ENCODE measurements at regions not wholly inside any gene's neighbourhood (a gene's known extent, or its start where the extent isn't known, plus 50 kb on each side); places are given as distances from the start of the nearest gene placed in this dataset.
"Not testable (repeated sequence)": the region's sequence is repeated elsewhere in the genome, so short reads cannot be mapped to it uniquely, and the experiment has no call there.

DNA sequence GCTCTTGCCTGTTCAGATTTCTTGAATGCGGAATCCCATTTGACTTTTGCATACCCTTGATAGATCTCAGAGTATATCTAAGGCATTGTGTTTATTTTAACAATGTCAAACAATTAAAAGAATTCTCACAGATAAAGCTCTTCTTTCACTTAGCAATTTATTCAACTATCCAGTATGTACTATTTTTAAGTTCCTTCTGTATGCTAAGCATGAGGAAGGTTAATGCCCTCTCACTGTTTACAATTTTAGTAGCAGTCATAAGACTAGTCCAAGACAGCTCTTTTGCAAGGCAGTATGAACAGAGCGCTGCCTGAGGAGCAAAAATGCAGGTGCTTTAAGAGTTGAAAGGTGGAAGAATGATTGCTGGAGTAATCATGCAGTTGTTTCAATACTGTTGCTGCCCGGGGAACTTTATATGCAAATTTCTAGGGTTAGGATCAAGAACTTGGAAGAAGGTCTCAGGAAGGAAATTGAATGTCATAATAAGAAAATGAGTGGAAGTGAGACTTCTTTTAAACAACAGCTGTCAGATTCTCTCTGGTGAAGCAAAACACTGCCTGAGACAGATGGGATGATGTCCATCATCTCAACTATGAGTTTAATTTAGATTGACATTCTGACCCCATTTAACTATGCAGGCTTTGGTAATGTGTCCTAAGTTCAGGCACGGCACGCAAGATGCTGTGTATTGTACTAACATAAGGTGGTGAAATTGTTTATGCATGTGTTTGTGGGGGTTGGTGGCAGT is 1303.5 kb upstream of the CITED2 start:
- no peaks in the 10 kb centered on the region for H3K36me3 Mint-ChIP-seq
- DNase-seq (ENCODE audit: low spot score in 2 of 2) (no peak), ATAC-seq (no peak)
- H3K27ac Mint-ChIP-seq = no peak overlapping the region
- no peaks in the 10 kb centered on the region for H3K9me3 Mint-ChIP-seq

DNA sequence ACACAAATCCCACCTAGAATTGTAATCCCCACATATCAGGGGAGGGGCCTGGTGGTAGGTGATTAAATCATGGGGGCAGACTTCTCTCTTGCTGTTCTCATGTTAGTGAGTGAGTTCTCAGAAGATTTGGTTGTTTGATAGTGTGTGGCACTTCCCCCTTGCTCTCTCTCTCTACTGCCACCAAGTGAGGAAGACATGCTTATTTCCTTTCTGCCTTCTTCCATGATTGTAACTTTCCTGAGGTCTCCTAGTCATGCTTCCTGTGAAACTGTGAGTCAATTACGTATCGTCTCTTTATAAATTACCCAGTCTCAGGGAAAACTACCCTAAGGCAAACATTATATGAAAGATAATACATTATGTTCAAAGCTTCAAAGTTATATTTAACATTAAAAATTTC is 1297.5 kb upstream of the CITED2 start:
- Mint-ChIP-seq H3K36me3 (no peaks in the 10 kb centered on the region), H3K9me3 (no peaks in the 10 kb centered on the region), H3K27ac (no peak overlapping the region)
- peak in 1 of 2 donors; percentile 43 for ATAC-seq
- no peak for DNase-seq (ENCODE audit: low spot score in 2 of 2)

DNA sequence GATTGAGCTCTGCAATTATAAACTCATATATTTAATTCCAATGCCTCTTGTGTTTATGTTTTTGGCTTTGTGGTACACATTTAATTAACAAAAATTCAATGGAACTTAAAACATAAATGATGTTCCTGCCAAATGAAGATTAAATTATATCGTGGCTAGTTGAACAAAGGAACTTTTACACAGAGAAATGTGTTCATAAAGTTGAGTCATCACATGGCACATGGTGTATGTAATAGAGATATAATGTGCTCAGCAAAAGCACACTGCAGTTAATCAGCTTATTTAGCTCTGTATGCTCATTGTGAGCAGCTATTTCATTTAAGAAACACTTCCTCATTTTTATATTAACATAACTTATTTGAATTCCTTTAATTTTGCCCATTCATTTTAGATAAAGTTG is 1295.6 kb upstream of the CITED2 start:
- no peaks in the 10 kb centered on the region for H3K9me3 Mint-ChIP-seq
- H3K27ac Mint-ChIP-seq = no peak overlapping the region
- no peak for DNase-seq (ENCODE audit: low spot score in 2 of 2)
- no peaks in the 10 kb centered on the region for H3K36me3 Mint-ChIP-seq
- ATAC-seq = no peak

DNA sequence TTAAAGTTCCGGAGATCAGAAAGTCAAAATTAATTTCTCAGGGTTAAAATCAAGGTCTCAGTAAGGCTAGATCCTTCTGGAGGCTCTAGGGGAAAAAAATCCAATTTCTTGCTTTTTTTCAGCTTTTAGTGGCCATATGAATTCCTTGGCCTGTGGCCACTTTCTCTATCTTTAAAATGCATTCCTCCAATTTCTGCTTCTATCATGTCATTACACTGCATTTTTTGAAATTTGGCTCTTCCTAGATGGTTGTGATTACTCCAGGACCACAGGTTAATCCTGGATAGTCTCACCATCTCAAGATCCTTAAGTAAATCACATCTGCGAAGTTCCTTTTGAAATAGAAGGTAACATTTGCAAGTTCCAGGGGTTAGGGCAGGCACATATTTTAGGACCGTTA is 1294.9 kb upstream of the CITED2 start:
- Mint-ChIP-seq H3K36me3 (no peaks in the 10 kb centered on the region), H3K27ac (no peak overlapping the region), H3K9me3 (no peaks in the 10 kb centered on the region)
- DNase-seq (ENCODE audit: low spot score in 2 of 2) (no peak), ATAC-seq (no peak)

DNA sequence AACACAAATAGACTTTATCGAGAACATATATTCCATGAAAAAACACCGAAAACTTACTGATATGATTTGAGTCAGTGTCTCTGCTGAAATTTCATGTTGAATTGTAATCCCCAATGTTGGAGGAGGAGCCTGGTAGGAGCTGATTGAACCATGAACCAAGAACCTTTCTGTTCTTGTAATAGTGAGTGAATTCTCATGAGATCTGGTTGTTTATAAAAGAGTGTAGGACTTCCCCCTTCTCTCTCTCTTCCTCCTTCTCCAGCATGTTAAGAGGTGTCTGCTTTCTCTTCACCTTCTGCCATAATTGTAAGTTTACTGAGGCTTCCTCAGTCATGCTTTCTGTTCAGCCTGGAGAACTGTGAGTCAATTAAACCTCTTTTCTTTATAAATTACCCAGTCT is 1289.3 kb upstream of the CITED2 start:
- DNase-seq (ENCODE audit: low spot score in 2 of 2) (no peak), ATAC-seq (no peak)
- Mint-ChIP-seq H3K9me3 (no peaks in the 10 kb centered on the region), H3K27ac (no peak overlapping the region), H3K36me3 (no peaks in the 10 kb centered on the region)

DNA sequence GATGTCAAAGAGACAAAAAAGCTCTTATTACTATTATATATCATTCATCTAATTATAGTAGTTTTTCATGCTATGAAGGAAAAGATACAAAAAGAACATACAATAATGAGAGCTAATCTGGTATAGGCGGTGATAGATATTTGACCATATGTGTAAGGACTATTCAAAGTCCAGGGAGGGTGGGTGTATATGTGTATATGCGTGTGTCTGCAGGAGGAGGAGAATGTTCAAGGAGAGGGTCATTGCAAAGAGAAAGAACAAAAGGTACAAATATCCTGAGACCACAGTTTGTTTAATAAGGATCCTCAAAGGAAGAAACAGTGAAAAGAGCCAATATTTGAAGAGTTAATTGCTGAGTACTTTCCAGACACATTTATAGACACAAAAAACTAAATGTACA is 1288.6 kb upstream of the CITED2 start:
- DNase-seq (ENCODE audit: low spot score in 2 of 2) (no peak), ATAC-seq (no peak)
- H3K27ac Mint-ChIP-seq = no peak overlapping the region
- no peaks in the 10 kb centered on the region for H3K36me3 Mint-ChIP-seq
- no peaks in the 10 kb centered on the region for H3K9me3 Mint-ChIP-seq

DNA sequence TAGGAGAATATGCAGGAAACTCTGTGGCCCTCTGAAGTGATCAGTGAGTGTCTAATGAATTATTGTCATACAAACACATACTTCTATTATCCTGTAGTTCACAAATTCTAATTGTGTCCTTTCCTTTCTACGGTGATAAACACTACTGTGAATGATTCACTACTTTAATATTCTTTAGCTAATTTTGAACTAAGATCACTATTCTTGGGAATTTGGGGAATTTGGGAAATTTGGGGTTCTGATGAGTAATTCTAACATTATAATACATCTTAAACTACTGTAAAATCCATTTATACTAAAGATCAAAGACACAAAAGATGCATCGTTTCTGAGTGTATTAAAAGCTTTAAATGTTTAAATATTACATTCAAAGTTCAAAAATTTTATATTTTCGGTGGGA is 1287.2 kb upstream of the CITED2 start:
- Mint-ChIP-seq H3K36me3 (no peaks in the 10 kb centered on the region), H3K27ac (no peak overlapping the region), H3K9me3 (no peaks in the 10 kb centered on the region)
- ATAC-seq (no peak), DNase-seq (ENCODE audit: low spot score in 2 of 2) (no peak)

DNA sequence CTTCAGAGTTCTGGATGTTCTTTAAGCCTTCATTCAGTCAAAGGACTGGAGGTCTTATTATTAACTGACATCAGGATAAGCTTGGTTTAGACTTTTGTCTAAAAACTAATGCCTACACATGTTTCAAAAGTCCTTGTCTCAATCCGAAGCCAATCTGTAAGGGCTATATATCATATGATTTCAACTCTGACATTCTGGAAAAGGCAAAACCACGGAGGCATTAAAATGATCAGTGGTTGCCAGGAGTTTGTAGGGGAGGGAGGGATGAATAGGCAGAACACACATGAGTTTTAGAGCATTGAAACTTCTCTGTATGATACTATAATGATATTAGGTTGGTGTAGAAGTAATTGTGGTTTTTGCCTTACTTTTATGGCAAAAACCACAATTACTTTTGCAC is 1285.8 kb upstream of the CITED2 start:
- DNase-seq (ENCODE audit: low spot score in 2 of 2) = no peak
- H3K9me3 Mint-ChIP-seq = no peaks in the 10 kb centered on the region

DNA sequence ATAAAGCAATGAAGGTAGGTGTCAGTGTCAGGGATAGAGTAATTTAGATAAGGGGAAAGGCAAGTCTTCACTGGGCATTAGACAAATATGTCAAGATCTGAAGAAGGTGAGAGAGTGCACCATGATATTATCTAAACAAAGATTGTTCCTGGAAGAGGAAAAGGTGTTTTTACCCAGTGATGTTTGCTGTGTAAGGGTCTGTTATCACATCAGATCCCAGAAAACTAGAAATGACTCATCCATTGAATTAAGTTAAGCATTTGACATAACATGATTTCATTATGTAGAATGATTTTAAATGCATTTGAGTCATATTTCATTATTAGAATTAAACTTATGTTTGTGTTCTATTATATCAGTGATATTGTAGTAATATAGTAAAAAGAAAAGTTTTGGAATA is 1279.5 kb upstream of the CITED2 start:
- DNase-seq (ENCODE audit: low spot score in 2 of 2) = no peak
- Mint-ChIP-seq H3K36me3 (no peaks in the 10 kb centered on the region), H3K27ac (no peak overlapping the region), H3K9me3 (no peaks in the 10 kb centered on the region)
- no peak for ATAC-seq

More for the DNA sequence above, 1285.8 kb upstream of the CITED2 start:
- Mint-ChIP-seq H3K36me3 (no peaks in the 10 kb centered on the region), H3K27ac (no peak overlapping the region)
- ATAC-seq = no peak

DNA sequence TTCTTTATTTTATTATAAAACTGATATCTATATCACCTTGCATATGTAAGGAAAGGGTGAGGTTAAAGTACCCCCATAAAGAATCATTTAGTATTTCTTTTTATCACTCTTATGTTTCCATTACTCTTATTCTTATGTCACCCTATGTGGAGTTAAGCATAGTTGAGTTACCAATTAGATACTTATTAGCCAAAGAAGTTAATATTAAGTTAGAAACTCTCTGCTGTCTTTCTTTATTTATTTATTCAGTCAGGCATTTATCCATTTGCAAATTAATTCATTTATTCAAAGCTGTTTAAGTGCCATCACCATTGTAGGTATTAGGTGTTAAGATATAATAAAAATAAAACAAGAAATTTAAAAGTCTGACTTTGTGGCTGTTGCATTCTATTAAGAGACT is 1279.1 kb upstream of the CITED2 start:
- H3K27ac Mint-ChIP-seq = no peak overlapping the region
- H3K9me3 Mint-ChIP-seq = no peaks in the 10 kb centered on the region
- DNase-seq (ENCODE audit: low spot score in 2 of 2) (no peak), ATAC-seq (no peak)
- H3K36me3 Mint-ChIP-seq = no peaks in the 10 kb centered on the region

DNA sequence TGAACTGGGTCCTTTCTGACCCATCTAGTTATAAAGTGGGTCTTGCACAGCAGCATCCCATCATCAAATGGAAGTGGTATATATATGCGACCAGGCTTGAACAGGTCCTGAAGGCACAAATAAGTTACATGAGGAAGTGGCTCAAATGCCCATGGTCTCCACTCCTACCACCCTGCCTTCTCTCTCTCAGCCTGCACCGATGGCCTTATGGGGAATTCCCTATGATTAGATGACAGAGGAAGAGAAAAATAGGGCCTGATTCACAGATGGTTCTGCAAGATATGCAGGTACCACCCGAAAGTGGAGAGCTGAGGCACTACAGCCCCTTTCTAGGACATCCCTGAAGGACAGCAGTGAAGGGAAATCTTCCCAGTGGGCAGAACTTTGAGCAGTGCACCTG is 1275.1 kb upstream of the CITED2 start:
- H3K36me3 Mint-ChIP-seq = peaks cover 5 to 18% of the 10 kb centered on the region in 2 donors
- ATAC-seq; H3K27ac Mint-ChIP-seq; DNase-seq (ENCODE audit: low spot score in 2 of 2): not testable (repeated sequence)
- peaks cover 20 to 21% of the 10 kb centered on the region in 2 donors for H3K9me3 Mint-ChIP-seq

DNA sequence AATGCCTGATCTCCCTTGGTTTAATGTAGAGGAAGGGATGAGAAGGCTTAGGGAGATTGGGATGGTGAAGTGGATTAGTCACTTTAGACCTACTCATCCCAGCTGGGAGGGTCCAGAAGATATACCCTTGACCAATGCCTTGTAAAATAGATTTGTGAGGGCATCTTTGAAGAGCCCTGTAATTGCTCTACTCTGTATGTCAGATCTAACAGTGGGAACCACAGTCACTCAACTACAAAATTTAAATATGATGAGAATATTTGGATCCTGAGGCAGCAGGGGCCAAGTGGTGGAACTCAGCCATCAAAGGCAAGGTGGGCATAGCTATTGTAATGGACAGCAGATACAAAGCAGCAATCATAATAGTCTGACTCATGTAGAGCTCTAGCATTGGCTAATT is 1272.9 kb upstream of the CITED2 start:
- DNase-seq (ENCODE audit: low spot score in 2 of 2); ATAC-seq; H3K27ac Mint-ChIP-seq: not testable (repeated sequence)
- Mint-ChIP-seq H3K36me3 (peaks cover 5 to 18% of the 10 kb centered on the region in 2 donors), H3K9me3 (peaks cover 22 to 26% of the 10 kb centered on the region in 2 donors)

DNA sequence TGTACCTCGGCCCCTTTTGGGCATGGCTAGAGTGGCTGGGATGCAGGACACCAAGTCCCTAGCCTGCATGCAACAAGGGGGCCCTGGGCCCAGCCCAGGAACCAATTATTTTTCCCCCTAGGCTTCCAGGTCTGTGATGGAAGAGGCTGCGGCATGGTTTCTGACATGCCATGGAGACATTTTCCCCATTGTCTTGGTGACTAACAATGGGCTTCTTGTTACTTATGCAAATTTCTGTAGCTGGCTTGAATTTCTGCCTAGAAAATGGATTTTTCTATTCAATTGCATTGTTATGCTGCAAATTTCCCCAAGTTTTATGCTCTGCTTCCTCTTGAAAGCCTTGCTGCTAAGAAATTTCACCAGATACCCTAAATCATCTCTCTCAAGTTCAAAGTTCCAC is 1269.6 kb upstream of the CITED2 start:
- no peak for ATAC-seq
- Mint-ChIP-seq H3K9me3 (peaks cover 25 to 26% of the 10 kb centered on the region in 2 donors), H3K36me3 (peaks cover 5 to 18% of the 10 kb centered on the region in 2 donors), H3K27ac (no peak overlapping the region)
- DNase-seq (ENCODE audit: low spot score in 2 of 2) = no peak

DNA sequence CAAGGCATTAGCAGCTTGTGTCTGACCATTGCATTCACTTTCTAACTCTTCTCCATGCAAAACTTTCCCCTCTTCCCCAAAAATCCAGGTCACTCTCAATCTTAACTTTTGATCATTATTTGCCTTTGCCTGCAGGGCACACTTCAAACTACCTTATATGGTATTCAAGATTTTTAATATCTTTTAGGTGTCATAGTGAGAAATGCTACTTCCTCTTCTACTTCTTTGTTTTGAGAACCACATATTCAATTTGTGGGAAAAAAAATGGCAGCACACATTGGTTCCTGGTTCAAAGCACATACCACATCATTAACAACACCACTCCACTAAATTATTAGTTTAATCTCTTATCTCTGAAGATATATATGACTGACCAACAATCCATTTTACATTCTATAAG is 1267.0 kb upstream of the CITED2 start:
- ATAC-seq (no peak), DNase-seq (ENCODE audit: low spot score in 2 of 2) (no peak)
- Mint-ChIP-seq H3K36me3 (peaks cover 0 to 7% of the 10 kb centered on the region in 2 donors), H3K27ac (no peak overlapping the region), H3K9me3 (peaks cover 16 to 17% of the 10 kb centered on the region in 2 donors)

DNA sequence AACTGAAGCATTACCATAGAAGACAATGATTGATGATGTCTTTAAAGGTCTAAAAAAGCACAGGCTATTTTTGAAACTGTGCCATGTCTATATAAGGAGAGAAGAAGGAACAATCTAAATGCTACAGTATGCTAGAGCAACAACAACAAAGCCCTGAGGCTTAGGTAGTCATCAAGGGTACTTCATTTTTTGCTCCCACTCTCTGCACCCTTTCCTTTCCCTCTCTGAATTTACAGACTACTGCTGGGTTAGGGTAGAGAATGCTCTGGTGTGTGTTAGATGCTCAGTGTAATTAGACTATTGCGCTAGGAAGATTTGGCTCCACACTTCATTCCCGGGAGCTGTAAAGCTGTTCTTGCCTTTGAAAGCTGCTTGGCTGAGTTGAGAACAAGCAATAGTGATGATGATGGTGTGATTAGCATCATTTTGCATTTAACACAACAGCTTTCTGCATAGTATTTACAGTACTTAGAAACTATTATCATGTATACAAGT is 1262.5 kb upstream of the CITED2 start:
- ATAC-seq (no peak), DNase-seq (ENCODE audit: low spot score in 2 of 2) (no peak)
- peaks cover 0 to 3% of the 10 kb centered on the region in 2 donors for H3K9me3 Mint-ChIP-seq
- H3K36me3 Mint-ChIP-seq = no peaks in the 10 kb centered on the region
- H3K27ac Mint-ChIP-seq = no peak overlapping the region

DNA sequence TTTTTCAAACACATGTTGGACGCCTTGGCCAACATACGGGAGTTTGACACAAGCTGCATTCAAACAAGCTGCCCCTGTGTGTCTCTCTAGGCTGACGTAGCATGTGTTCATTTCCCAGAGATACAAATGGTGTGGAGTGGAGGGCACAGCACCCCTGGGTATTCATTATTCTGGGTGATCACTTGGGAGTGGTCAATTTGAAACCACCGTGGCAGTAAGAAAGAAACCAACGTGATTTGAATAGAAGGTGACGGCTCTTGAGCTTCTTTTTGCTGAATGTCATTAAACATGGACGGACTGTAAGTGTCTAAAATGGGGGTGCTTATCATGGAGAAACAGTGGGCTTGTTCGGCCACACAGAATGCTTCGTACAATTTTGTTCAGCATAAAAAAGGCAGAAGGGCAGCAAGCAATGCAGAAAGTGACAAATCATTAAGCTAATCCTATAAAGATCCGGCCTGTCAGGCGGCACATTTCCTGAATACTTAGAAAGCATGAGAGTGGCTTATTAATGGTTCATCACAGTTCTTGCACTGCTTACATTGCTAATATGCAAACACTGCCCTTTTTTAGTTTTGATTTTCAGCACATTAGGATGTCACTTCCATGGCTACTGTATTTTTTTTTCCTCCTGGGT is 1261.9 kb upstream of the CITED2 start:
- H3K27ac Mint-ChIP-seq = no peak overlapping the region
- peaks cover 0 to 1% of the 10 kb centered on the region in 2 donors for H3K9me3 Mint-ChIP-seq
- no peaks in the 10 kb centered on the region for H3K36me3 Mint-ChIP-seq
- DNase-seq (ENCODE audit: low spot score in 2 of 2) = no peak
- no peak for ATAC-seq

DNA sequence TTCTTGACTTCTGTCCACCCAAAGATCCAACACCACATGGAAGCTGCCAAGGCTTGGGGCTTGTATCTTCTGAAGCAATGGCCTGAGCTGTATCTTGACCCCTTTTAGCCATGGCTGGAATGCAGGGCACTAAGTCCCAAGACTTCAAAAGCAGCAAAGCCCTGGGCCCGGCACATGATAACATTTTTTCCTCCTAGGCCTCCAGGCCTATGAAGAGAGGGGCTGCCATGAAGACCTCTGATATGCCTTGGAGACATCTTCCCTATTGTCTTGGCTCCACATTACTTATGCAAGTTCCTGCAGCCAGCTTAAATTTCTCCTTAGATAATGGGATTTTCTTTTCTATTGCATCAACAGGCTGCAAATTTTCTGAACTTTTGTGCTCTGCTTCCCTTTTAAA is 1252.6 kb upstream of the CITED2 start:
- no peak for DNase-seq (ENCODE audit: low spot score in 2 of 2)
- ATAC-seq = no peak
- no peak overlapping the region for H3K27ac Mint-ChIP-seq
- peaks cover 13 to 18% of the 10 kb centered on the region in 2 donors for H3K9me3 Mint-ChIP-seq
- H3K36me3 Mint-ChIP-seq = peaks cover 9% of the 10 kb centered on the region in 2 donors

DNA sequence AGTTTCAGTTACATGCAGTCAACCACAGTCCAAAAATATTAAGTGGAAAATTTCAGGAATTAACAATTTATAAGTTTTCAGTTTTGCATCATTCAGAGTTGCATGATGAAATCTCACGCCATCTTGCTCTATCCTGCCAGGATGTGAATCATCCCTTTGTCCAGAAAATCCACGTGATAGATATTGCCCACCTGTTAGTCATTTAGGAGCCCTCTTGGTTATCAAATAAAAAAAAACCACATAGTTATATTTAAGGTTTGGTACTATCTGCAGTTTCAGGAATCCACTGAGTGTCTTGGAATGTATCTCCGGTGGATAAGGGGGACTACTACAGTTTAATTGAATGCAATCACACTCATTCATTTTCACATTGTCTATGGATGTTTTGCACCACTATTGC is 1249.0 kb upstream of the CITED2 start:
- Mint-ChIP-seq H3K36me3 (peaks cover 9% of the 10 kb centered on the region in 2 donors), H3K27ac (no peak overlapping the region), H3K9me3 (peaks cover 13 to 18% of the 10 kb centered on the region in 2 donors)
- DNase-seq (ENCODE audit: low spot score in 2 of 2) = no peak
- ATAC-seq = no peak

Measured in activated naive CD4-positive, alpha-beta T cell treated with anti-CD3 and anti-CD28 coated beads, Interleukin-2, amount 50 U/mL, for 72 hours (primary cell).